Suprapubic skin (tissue), 3 donors: ENCODE measurements at regions not wholly inside any gene's neighbourhood (a gene's known extent, or its start where the extent isn't known, plus 50 kb on each side); places are given as distances from the start of the nearest gene placed in this dataset.

Experiments used
- CTCF ChIP-seq, 2 donors: fragments of 200-600 bp in 1 of 2; fragments of 450-650 bp in 1 of 2; sonication (generic) in 1 of 2; IDR thresholded peaks; one replicate each; pipeline ENCODE4 v1.5.1; 2016 to 2019; ENCODE audit warnings: antibody characterized with exemption in 2 of 2, mild to moderate bottlenecking in 1 of 2, moderate library complexity in 1 of 2
- POLR2AphosphoS5 ChIP-seq, 3 donors: sonication (generic); formaldehyde crosslinking; IDR thresholded peaks; one replicate each; pipeline ENCODE4 v1.6.1; 2017; ENCODE audit warnings: antibody characterized with exemption in 3 of 3

GRCh38 chr11:104394508-104394907, 230.6 kb upstream of the PDGFD start:
- TF ChIP-seq POLR2AphosphoS5 (IDR thresholded peaks at IDR 0.05) = no peak
- no peak for TF ChIP-seq CTCF (IDR thresholded peaks at IDR 0.05)
